NCI-H526 treated with DMSO at 0.1 percent for 48 hours (cell line): ENCODE measurements at regions not wholly inside any gene's neighbourhood (a gene's known extent, or its start where the extent isn't known, plus 50 kb on each side); places are given as distances from the start of the nearest gene placed in this dataset.

Experiments
- DNase-seq: peaks from one replicate; lab custom pipeline; 2025; lab: John Stamatoyannopoulos, UW

DNA sequence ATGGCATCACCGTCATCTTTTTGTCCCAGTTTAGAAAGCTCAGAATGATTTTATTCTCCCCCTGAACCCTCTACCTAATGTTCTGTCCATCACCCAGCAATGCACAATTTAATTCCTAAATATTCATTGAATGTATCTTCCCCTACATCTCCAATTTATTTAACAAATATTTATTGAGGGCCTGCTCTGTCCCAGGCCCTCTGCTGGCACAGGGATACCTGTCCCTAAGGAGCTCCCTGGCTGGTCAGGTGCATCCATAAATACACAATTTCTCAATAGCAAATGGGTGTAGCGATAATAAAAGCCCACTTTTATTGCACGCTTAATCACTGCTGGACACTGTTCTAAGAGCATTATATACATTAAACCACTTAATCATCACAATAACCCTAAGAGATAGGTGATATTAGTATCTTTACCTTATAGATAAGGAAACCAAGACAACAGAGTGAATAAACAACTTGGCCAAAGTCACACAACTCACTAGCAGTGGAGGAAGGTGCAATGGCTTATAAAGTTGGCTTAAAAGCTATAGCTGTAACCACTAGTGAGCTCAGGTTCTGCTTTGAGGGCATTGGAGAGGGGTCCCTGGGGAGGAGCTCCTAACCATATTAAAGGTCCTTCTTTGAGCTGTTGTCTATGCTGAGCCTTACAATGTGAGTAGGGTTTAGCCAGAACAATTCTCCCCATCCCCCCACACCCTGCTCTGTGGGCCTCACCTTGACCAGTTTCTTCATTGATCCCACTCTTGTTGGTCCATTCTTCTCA, 126.3 kb upstream of the JUN start:
- DNase-seq, result no peak

GRCh38 chr1:58911841-58912499, 128.1 kb upstream of the JUN start:
- DNase-seq, result no peak

DNA sequence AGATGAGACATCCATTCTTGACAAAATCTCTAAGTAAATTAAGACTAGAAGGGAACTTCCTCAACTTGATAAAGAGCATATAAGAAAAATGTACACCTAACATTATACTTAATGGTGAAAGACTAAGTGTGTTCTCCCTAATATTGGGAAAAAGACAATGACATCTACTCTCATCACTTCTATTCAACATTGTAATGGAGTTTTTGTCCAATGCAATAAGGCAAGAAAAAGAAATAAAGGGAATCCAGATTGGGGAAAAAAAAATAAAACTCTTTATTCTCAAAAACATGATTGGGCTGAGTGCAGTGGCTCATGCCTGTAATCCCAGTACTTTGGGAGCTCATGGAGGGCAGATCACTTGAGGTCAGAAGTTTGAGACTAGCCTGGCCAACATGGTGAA, 131.1 kb upstream of the JUN start:
- no peak for DNase-seq

- no peak for DNase-seq
Observed at GRCh38 chr1:58917436-58917835, 133.6 kb upstream of the JUN start.

- DNase-seq, result no peak
Observed at GRCh38 chr1:58919226-58919958, 135.5 kb upstream of the JUN start.

GRCh38 chr1:58919959-58920321, 136.1 kb upstream of the JUN start:
- no peak for DNase-seq

- DNase-seq, result peak; percentile 25
Observed at GRCh38 chr1:58921342-58921741, 137.5 kb upstream of the JUN start.

DNA sequence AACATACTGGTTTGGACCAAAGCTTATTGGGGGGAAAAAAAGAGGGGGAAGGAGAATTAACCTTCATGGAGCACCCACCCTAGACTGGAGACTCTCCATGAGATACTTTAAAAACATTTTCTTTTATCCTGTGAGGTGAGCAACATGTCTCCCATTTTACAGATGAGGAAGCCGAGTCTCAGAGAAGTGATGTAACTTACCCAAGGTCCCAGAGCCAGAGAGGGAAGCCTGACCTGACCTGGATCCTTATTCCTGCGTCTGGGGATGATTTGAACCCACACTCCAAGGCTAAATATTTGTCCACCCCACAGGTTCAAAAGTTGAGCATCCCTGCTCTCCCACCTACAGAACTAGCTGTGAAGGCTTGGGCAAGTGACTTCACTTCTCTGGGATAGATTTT, 137.9 kb upstream of the JUN start:
- DNase-seq, result no peak

- DNase-seq, result no peak
Observed at GRCh38 chr1:58922302-58923089, 138.6 kb upstream of the JUN start.

DNA sequence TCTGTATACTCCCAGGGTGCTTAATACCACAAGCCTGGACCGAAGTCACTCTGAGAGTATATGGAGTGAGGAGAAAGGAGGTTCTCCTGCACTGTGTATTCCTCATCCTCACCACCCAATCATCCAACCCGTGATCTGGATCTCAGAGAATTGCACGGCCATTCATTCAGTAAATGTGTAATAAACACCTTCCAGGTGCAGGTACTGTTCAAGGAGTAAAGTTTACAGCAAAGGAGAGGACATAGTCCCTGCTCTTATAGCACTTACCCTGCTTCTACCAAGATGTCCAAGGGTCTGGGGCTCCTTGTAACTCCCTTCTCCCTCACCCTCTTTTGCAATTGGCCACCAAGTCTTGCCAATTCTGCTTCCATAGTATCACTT, 139.2 kb upstream of the JUN start:
- no peak for DNase-seq

DNA sequence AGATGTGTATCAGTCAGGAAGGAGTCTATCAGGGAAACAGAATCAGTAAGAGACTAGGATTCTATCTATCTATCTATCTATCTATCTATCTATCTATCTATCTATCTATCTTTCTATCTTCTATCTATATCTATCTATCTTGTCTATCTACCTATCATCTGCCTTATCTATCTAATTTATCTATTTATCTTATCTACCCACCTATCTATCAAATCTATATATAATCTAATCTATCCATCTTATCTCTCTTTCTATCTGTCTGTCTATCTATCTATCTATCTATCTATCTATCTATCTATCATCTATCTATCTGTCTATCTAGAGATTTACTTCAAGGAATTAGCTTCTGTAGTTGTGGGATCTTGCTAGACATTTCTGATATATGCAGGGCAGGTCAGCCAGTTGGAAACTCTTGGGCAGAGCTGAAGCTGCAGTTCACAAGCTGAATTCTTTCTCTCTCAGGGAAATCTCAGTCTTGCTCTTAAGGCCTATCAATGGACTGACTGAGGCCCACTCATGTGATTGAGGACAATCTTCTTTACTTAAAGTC, 140.2 kb upstream of the JUN start:
- DNase-seq, result no peak

- no peak for DNase-seq
Observed at GRCh38 chr1:58924821-58925220, 141.0 kb upstream of the JUN start.

DNA sequence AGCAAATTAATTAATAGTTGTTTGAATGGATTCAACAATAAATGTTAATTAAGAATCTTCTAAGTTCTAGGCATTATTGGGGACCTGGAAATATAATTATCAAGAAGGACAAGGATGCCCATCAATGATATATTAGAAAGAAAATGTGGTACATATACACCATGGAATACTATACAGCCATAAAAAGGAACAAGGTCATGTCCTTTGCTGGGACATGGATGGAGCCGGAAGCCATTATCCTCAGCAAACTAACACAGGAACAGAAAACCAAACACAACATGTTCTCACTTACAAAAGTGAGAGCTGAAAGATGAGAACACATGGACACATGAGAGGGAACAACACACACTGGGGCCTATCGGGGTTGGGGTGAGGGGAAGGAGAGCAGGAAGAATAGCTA, 141.4 kb upstream of the JUN start:
- DNase-seq, result no peak

DNA sequence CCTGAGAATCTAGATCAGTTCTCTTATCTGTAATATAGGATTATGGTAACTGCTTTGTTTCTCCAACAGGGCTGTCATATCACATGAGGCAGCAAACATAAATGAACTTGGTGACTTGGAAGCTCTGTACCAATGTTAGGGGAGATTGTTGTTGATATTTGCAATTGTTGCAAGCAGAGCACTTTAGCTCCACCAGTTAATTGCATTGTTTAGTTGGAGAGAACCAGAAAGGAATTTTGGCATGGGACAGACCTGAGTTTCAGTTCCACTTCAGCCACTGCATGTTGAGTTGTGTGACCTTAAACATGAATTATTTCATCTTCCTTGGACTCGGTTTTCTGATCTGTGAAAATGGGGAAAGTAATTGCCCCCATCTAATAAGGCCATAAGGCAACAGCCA, 142.3 kb upstream of the JUN start:
- DNase-seq, result no peak

DNA sequence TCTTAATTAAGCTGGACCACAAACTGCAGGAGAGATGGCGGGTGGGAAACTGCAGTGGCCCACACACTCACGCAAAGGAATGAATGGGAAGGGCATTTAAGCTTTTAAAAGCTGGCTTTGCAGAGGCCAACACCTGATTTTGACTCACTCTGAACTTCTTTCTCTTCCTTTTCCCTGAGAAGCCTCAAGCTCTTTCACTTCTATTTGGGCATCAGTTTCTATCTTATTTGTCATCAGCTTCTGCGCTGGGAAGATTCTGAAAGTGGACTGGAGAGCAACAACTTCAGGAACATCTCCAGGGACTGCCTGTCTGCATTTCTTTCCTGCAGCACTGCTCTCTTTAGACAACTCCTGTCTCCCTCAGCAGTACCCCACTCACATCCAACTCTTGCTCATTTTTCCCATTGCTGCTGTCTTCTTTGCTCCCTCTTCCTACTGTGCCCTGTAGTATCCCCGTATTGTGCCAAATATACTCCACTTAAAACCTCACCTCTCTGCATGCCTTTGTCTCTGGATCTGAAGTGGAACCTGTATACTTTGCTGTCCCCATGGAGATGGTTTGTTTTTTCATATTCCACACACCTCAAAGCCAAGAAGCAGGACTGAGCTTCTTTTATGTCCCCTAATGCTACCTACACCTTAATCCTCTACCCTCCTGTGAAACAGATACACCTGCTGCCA, 143.3 kb upstream of the JUN start:
- DNase-seq, result no peak

- DNase-seq, result no peak
Observed at GRCh38 chr1:58927722-58928085, 143.9 kb upstream of the JUN start.

- DNase-seq, result no peak
Observed at GRCh38 chr1:58928514-58928913, 144.7 kb upstream of the JUN start.

DNA sequence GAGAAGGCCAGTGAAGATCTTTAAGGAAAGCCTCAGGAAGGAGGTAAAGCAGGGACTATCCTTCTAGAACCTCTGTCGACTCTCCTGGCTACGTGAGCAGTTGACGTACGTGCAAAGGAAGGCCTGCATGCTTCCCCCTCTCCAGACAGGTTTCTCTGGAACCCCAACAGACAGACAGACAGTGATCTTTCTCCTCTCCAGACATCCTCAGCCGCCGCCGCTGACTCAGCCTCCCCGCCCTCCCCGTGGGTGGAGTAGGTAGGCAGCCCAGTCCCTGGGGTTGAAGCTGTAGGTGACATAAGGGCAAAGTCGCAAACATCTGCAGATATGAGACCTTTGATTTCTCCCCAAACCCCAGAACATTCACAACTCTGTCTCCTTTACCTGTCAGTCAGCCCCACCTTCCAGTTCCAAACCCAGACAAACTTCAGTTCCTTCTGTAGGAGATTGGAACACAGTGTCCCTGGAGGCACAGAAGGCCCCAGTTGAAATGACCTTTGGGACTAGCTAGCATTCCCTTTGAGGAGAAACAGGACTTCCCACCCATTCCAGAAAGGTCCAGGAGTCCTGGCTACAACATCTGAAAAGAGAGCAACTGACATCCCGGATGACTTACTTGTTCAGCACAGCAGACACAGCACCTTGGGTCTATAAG, 146.0 kb upstream of the JUN start:
- no peak for DNase-seq

GRCh38 chr1:58931024-58931423, 147.2 kb upstream of the JUN start:
- DNase-seq, result no peak

DNA sequence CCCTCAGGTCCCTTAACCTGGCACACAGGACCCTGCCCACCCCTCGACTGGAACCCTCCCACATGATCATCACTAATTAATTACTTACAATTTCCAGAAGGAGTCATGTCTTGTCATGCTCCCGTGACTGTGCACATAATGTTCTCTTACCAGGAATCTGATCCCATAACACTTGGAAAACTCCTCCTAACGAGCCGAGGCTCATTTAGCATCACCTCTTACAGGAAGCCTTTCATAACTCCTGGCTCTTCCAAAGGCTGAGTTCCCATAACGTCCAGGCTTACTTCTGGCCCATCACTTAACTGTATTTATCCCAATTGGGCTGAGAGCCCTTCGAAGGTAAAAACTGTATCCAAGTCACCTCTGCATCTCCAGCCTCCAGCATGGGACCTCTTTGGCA, 147.9 kb upstream of the JUN start:
- no peak for DNase-seq
